Colonic mucosa (tissue), 4 donors: ENCODE measurements at regions not wholly inside any gene's neighbourhood (a gene's known extent, or its start where the extent isn't known, plus 50 kb on each side); places are given as distances from the start of the nearest gene placed in this dataset.

Source experiments
- DNase-seq: peaks from one replicate; pipeline ENCODE4 v3.0.0-alpha.2; 2020
- H3K27ac ChIP-seq: fragments of 200-600 bp; one replicate; pipeline ENCODE4 v1.8.0; 2021
- H3K27me3 ChIP-seq: fragments of 200-600 bp; one replicate; pipeline ENCODE4 v1.8.0; 2021
- H3K36me3 ChIP-seq: fragments of 200-600 bp; one replicate; pipeline ENCODE4 v1.8.0; 2021
- H3K4me1 ChIP-seq: fragments of 200-600 bp; one replicate; pipeline ENCODE4 v1.8.0; 2021; ENCODE audit warnings: mild to moderate bottlenecking
- H3K4me3 ChIP-seq: fragments of 200-600 bp; one replicate; pipeline ENCODE4 v1.8.0; 2021
- H3K9ac ChIP-seq, 2 donors: one replicate each; pipeline ENCODE4 v1.7.0; 2013; ENCODE audit warnings: control low read depth in 2 of 2, low read depth in 2 of 2, low read length in 2 of 2
- H3K9me3 ChIP-seq: fragments of 200-600 bp; one replicate; pipeline ENCODE4 v1.8.0; 2021
- CTCF ChIP-seq: fragments of 200-600 bp; IDR thresholded peaks from one replicate; pipeline ENCODE4 v1.8.0; 2022; ENCODE audit warnings: antibody characterized with exemption, mild to moderate bottlenecking
- intact Hi-C: fragments of 100-400 bp; cut with DNase I; formaldehyde crosslinking; loops from one replicate; pipeline ENCODE4 v1.14.1; 2022
- donor health status: healthy.
- donor health status: DM: no; HTN: no; CAD: no.
- donor health status: DM: no; HTN: no; CAD: no.

- Histone ChIP-seq H3K9me3 (no peaks in the 10 kb centered on the region), H3K36me3 (no peaks in the 10 kb centered on the region), H3K4me1 (no peaks in the 10 kb centered on the region), H3K4me3 (no peak overlapping the region), H3K27me3 (no peaks in the 10 kb centered on the region), H3K27ac (no peak overlapping the region), H3K9ac (no peak overlapping the region)
- TF ChIP-seq CTCF: no peak
- no peak for DNase-seq
- intact Hi-C loops: no loop called here
Measured at GRCh38 chr4:104909376-104909775, 237.3 kb upstream of the TET2 start.

GRCh38 chr4:104912518-104912917 is 234.2 kb upstream of the TET2 start:
- intact Hi-C loops: no loop called here
- no peak for TF ChIP-seq CTCF

GRCh38 chr4:104915373-104915772 is 231.3 kb upstream of the TET2 start:
- Histone ChIP-seq H3K27ac (no peak overlapping the region), H3K4me3 (no peak overlapping the region)
- TF ChIP-seq CTCF: no peak

More at GRCh38 chr4:104912518-104912917, 234.2 kb upstream of the TET2 start:
- H3K27me3 ChIP-seq: no peaks in the 10 kb centered on the region
- no peak overlapping the region for H3K27ac ChIP-seq
- no peak overlapping the region for H3K9ac ChIP-seq
- no peak overlapping the region for H3K4me3 ChIP-seq
- no peaks in the 10 kb centered on the region for H3K36me3 ChIP-seq
- H3K4me1 ChIP-seq: no peaks in the 10 kb centered on the region
- no peak for DNase-seq
- no peaks in the 10 kb centered on the region for H3K9me3 ChIP-seq

GRCh38 chr4:104915864-104916263 is 230.8 kb upstream of the TET2 start:
- Histone ChIP-seq H3K9me3 (no peaks in the 10 kb centered on the region), H3K27ac (no peak overlapping the region), H3K36me3 (no peaks in the 10 kb centered on the region), H3K27me3 (no peaks in the 10 kb centered on the region), H3K4me3 (no peak overlapping the region), H3K4me1 (no peaks in the 10 kb centered on the region), H3K9ac (no peak overlapping the region)
- no peak for DNase-seq
- intact Hi-C loops: no loop called here
- no peak for TF ChIP-seq CTCF

More at GRCh38 chr4:104915373-104915772, 231.3 kb upstream of the TET2 start:
- Histone ChIP-seq H3K4me1 (no peaks in the 10 kb centered on the region), H3K36me3 (no peaks in the 10 kb centered on the region), H3K9ac (no peak overlapping the region), H3K9me3 (no peaks in the 10 kb centered on the region), H3K27me3 (no peaks in the 10 kb centered on the region)
- DNase-seq: no peak
- intact Hi-C loops: no loop called here

- H3K9me3 ChIP-seq: no peaks in the 10 kb centered on the region
- intact Hi-C loops: no loop called here
- no peaks in the 10 kb centered on the region for H3K27me3 ChIP-seq
- H3K4me1 ChIP-seq: no peaks in the 10 kb centered on the region
- no peak for TF ChIP-seq CTCF
- no peak overlapping the region for H3K27ac ChIP-seq
- H3K9ac ChIP-seq: no peak overlapping the region
- H3K36me3 ChIP-seq: no peaks in the 10 kb centered on the region
- H3K4me3 ChIP-seq: no peak overlapping the region
- no peak for DNase-seq
Measured at GRCh38 chr4:104919406-104919805, 227.3 kb upstream of the TET2 start.

- Histone ChIP-seq H3K36me3 (no peaks in the 10 kb centered on the region), H3K9me3 (no peaks in the 10 kb centered on the region), H3K4me3 (no peak overlapping the region), H3K4me1 (no peaks in the 10 kb centered on the region), H3K27ac (no peak overlapping the region), H3K9ac (no peak overlapping the region), H3K27me3 (no peaks in the 10 kb centered on the region)
- intact Hi-C loops: no loop called here
- TF ChIP-seq CTCF: no peak
- DNase-seq: no peak
Measured at GRCh38 chr4:104930298-104930697, 216.4 kb upstream of the TET2 start.
